ENCODE measurements at regions not wholly inside any gene's neighbourhood (a gene's known extent, or its start where the extent isn't known, plus 50 kb on each side); places are given as distances from the start of the nearest gene placed in this dataset.
"Not testable (repeated sequence)": the region's sequence is repeated elsewhere in the genome, so short reads cannot be mapped to it uniquely, and the experiment has no call there.

DNA sequence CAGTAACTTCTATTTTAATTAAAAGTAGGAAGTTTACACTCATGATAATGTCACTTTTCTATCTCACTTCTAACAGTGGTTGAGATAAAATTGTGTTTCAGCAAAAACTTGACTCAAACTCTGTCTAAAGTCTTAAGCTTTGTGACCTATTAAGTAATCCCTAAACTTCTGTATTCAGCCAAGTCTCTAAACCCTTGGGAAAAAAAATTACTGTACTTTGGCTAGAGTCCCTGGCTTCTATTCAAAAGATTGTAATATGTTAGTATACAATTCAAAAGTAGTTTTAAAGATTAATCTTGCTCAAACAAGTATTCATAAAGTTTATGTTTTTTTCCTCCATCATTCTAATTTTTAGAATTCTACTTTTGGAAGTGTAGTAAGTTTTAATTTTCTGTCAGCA is 1248.8 kb downstream of the UQCRFS1 start:
- no peaks in the 10 kb centered on the region for H3K4me1 ChIP-seq
- no peaks in the 10 kb centered on the region for H3K36me3 ChIP-seq
- no peaks in the 10 kb centered on the region for H3K9me3 ChIP-seq
- ATAC-seq (no peak), DNase-seq (no peak)
- no peak overlapping the region for H3K27ac ChIP-seq
- no peak overlapping the region for H3K4me3 ChIP-seq
- intact Hi-C loops (cut with DNase I; ENCODE audit: low total_unique reads), result no loop called here
- in situ Hi-C loops (cut with MboI; ENCODE audit: low sequenced_read_pairs in 4 of 4), result loop anchor here in 1 of 4 donors (10.0 to 25.0 kb wide), 2 partner anchors 361 to 748 kb away; no protein-coding TSS in a partner anchor
- TF ChIP-seq, protein P1, sequence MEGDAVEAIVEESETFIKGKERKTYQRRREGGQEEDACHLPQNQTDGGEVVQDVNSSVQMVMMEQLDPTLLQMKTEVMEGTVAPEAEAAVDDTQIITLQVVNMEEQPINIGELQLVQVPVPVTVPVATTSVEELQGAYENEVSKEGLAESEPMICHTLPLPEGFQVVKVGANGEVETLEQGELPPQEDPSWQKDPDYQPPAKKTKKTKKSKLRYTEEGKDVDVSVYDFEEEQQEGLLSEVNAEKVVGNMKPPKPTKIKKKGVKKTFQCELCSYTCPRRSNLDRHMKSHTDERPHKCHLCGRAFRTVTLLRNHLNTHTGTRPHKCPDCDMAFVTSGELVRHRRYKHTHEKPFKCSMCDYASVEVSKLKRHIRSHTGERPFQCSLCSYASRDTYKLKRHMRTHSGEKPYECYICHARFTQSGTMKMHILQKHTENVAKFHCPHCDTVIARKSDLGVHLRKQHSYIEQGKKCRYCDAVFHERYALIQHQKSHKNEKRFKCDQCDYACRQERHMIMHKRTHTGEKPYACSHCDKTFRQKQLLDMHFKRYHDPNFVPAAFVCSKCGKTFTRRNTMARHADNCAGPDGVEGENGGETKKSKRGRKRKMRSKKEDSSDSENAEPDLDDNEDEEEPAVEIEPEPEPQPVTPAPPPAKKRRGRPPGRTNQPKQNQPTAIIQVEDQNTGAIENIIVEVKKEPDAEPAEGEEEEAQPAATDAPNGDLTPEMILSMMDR (IDR thresholded peaks at IDR 0.05 in 4 of 5, conservative IDR thresholded peaks at IDR 0.05 in 1 of 5), result no peak
- no peaks in the 10 kb centered on the region for H3K27me3 ChIP-seq

DNA sequence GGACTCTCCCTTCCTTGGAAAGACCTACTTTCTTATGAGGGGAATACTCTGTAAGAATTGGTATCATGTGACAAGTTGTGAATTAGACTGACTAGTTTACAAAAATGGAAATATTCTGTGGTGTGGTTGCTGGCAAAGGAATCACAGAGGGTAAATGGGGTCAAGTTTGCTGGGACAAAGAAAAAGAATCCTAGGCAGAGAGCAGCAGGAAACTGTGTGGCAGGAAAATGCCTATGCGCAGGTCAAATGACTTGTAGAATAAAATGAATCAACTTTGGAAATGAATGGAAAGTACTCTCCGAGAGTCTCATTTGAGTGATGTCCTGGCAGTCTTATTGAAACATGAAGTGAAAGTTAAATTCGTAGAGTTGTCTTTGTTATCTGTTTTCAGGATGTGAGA is 1250.7 kb downstream of the UQCRFS1 start:
- intact Hi-C loops (cut with DNase I; ENCODE audit: low total_unique reads), result no loop called here
- H3K4me1 ChIP-seq, result no peaks in the 10 kb centered on the region
- H3K36me3 ChIP-seq, result no peaks in the 10 kb centered on the region
- H3K27me3 ChIP-seq, result no peaks in the 10 kb centered on the region
- no peak overlapping the region for H3K4me3 ChIP-seq
- TF ChIP-seq, protein P1 (IDR thresholded peaks at IDR 0.05 in 4 of 5, conservative IDR thresholded peaks at IDR 0.05 in 1 of 5), result no peak
- TF ChIP-seq POLR2A (IDR thresholded peaks at IDR 0.05), result no peak
- in situ Hi-C loops (cut with MboI; ENCODE audit: low sequenced_read_pairs in 4 of 4), result loop anchor here in 1 of 4 donors (10.0 to 25.0 kb wide), 2 partner anchors 363 to 750 kb away; no protein-coding TSS in a partner anchor
- no peaks in the 10 kb centered on the region for H3K9me3 ChIP-seq
- DNase-seq, result no peak
- H3K27ac ChIP-seq, result no peak overlapping the region
- no peak for ATAC-seq

DNA sequence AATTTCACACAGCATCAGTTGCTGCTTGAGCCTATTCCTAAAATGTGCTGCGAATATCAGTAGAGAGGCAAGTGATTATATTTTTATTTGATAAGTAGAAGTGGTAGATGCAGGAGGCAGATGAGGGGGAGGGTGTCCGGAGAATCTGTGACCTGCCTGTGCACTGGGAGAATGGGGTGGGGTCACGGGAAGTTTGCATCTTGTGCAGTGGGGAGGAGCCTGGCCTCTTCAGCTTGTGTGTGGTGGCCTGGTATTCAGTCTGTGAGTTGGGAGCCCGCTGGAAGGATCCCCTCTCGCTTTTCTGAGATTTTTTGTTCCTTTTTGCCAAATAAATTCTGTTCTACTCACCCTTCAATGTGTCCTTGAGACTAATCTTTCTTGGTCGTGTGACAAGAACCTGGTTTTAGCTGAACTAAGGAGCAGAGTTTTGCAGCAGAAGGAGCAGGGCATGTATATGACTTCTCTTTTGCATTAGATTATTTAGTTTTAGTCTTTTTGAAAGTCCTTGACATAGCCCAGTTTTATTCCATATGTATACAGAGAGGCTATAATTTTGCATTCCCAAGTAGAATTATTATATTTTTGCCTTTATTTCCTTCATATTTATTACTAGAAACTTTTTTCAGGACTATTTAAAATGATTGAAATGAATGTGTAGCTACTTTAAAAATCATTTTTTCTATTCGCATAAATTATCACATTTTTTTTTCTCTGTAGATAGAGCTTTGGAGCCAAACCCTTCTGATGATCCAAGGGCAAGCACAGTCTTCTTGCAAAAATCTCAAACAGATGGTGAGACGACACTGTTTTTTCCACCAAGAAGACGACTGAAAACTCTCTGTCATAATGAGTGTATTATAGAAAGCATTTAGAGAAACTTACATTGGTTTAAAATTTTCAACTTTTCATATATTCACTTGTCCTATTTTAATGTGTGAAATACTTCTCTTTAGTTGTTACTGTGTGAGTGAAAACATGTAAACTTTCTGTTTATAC is 1257.2 kb downstream of the UQCRFS1 start:
- no peak overlapping the region for H3K27ac ChIP-seq
- no peaks in the 10 kb centered on the region for H3K27me3 ChIP-seq
- intact Hi-C loops (cut with DNase I; ENCODE audit: low total_unique reads), result no loop called here
- in situ Hi-C loops (cut with MboI; ENCODE audit: low sequenced_read_pairs in 4 of 4), result loop anchor here in 1 of 4 donors (25.0 kb wide), 1 partner anchor 757 kb away; no protein-coding TSS in a partner anchor
- H3K36me3 ChIP-seq, result no peaks in the 10 kb centered on the region
- H3K9me3 ChIP-seq, result no peaks in the 10 kb centered on the region
- no peak for ATAC-seq
- TF ChIP-seq, protein P1 (IDR thresholded peaks at IDR 0.05 in 4 of 5, conservative IDR thresholded peaks at IDR 0.05 in 1 of 5), result no peak
- no peak for TF ChIP-seq POLR2A (IDR thresholded peaks at IDR 0.05)
- no peaks in the 10 kb centered on the region for H3K4me1 ChIP-seq
- no peak overlapping the region for H3K4me3 ChIP-seq
- no peak for DNase-seq

DNA sequence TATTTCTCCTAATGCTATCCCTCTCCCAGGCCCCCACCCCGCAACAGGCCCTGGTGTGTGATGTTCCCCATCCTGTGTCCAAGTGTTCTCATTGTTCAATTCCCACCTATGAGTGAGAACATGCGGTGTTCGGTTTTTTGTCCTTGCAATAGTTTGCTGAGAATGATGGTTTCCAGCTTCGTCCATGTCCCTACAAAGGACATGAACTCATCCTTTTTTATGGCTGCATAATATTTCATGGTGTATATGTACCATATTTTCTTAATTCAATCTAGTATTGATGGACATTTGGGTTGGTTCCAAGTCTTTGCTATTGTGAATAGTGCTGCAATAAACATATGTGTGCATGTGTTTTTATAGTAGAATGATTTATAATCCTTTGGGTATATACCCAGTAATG is 1270.3 kb downstream of the UQCRFS1 start:
- H3K4me1 ChIP-seq; H3K27ac ChIP-seq; H3K9me3 ChIP-seq; DNase-seq; intact Hi-C loops (cut with DNase I; ENCODE audit: low total_unique reads); H3K4me3 ChIP-seq; in situ Hi-C loops (cut with MboI; ENCODE audit: low sequenced_read_pairs in 4 of 4); ATAC-seq; H3K27me3 ChIP-seq; H3K36me3 ChIP-seq: not testable (repeated sequence)

DNA sequence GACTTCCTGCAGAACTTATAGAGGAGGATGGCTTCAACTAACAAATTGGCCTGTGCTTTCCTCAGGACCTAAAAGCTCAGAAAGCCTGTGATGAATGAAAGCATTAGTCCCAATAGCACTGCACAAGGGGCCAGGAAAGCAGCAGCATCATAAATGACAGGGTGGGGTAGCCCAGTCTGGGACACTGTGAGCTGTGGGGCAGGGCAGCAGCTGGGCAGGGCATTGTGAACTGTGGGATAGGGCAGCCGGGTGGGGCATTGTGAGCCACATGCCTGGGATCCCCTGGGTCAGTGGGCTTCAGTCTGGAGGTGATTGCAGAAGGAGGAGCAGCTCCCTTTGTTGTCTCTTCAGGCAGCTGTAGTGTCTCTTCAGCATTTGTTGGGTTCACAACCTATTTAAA is 1276.8 kb downstream of the UQCRFS1 start:
- in situ Hi-C loops (cut with MboI; ENCODE audit: low sequenced_read_pairs in 4 of 4), result no loop called here
- no peak overlapping the region for H3K4me3 ChIP-seq
- DNase-seq (no peak), ATAC-seq (no peak)
- no peaks in the 10 kb centered on the region for H3K9me3 ChIP-seq
- TF ChIP-seq POLR2A (IDR thresholded peaks at IDR 0.05), result no peak
- TF ChIP-seq, protein P1 (IDR thresholded peaks at IDR 0.05 in 4 of 5, conservative IDR thresholded peaks at IDR 0.05 in 1 of 5), result no peak
- H3K27me3 ChIP-seq, result no peaks in the 10 kb centered on the region
- intact Hi-C loops (cut with DNase I; ENCODE audit: low total_unique reads), result no loop called here
- no peaks in the 10 kb centered on the region for H3K36me3 ChIP-seq
- H3K27ac ChIP-seq, result no peak overlapping the region
- no peaks in the 10 kb centered on the region for H3K4me1 ChIP-seq

All from gastrocnemius medialis (tissue), 4 donors.